Stimulated activated CD4-positive, alpha-beta T cell treated with anti-CD3 and anti-CD28 coated beads, Interleukin-15, amount 100 ng/mL, for 24 hours (primary cell): ENCODE measurements at regions not wholly inside any gene's neighbourhood (a gene's known extent, or its start where the extent isn't known, plus 50 kb on each side); places are given as distances from the start of the nearest gene placed in this dataset.

Source experiments
- DNase-seq: peaks from one replicate; pipeline ENCODE4 v3.0.0-alpha.2; 2020

- no peak for DNase-seq
Observed at GRCh38 chr1:38244218-38244845, 197.7 kb upstream of the POU3F1 start.

GRCh38 chr1:38243106-38243505 lies 196.5 kb upstream of the POU3F1 start:
- no peak for DNase-seq

- DNase-seq = no peak
Observed at GRCh38 chr1:38242506-38242905, 195.9 kb upstream of the POU3F1 start.

GRCh38 chr1:38241594-38242334 lies 195.2 kb upstream of the POU3F1 start:
- no peak for DNase-seq

GRCh38 chr1:38240618-38241017 lies 194.0 kb upstream of the POU3F1 start:
- no peak for DNase-seq

- no peak for DNase-seq
Observed at GRCh38 chr1:38239258-38239835, 192.8 kb upstream of the POU3F1 start.

GRCh38 chr1:38238294-38238693 lies 191.7 kb upstream of the POU3F1 start:
- no peak for DNase-seq

GRCh38 chr1:38235705-38236104 lies 189.1 kb upstream of the POU3F1 start:
- DNase-seq = no peak

GRCh38 chr1:38231941-38232340 lies 185.3 kb upstream of the POU3F1 start:
- DNase-seq = no peak

GRCh38 chr1:38228718-38229117 lies 182.1 kb upstream of the POU3F1 start:
- no peak for DNase-seq

- DNase-seq = no peak
Observed at GRCh38 chr1:38225745-38226144, 179.2 kb upstream of the POU3F1 start.

- no peak for DNase-seq
Observed at GRCh38 chr1:38223391-38223790, 176.8 kb upstream of the POU3F1 start.

- no peak for DNase-seq
Observed at GRCh38 chr1:38222891-38223290, 176.3 kb upstream of the POU3F1 start.

GRCh38 chr1:38221006-38221649 lies 174.5 kb upstream of the POU3F1 start:
- DNase-seq = no peak

GRCh38 chr1:38217316-38217715 lies 170.7 kb upstream of the POU3F1 start:
- DNase-seq = no peak

GRCh38 chr1:38213646-38214434 lies 167.2 kb upstream of the POU3F1 start:
- DNase-seq = peak; percentile 3

GRCh38 chr1:38210895-38211177 lies 164.2 kb upstream of the POU3F1 start:
- no peak for DNase-seq

GRCh38 chr1:38210021-38210894 lies 163.7 kb upstream of the POU3F1 start:
- DNase-seq = no peak

- DNase-seq = no peak
Observed at GRCh38 chr1:38208716-38209632, 162.4 kb upstream of the POU3F1 start.

GRCh38 chr1:38207906-38208305 lies 161.3 kb upstream of the POU3F1 start:
- no peak for DNase-seq

- no peak for DNase-seq
Observed at GRCh38 chr1:38207275-38207674, 160.7 kb upstream of the POU3F1 start.
